GM19351 (cell line): ENCODE measurements at regions not wholly inside any gene's neighbourhood (a gene's known extent, or its start where the extent isn't known, plus 50 kb on each side); places are given as distances from the start of the nearest gene placed in this dataset.

Experiments
- ATAC-seq: cut with Tn5 transposase; IDR thresholded peaks from one replicate; pipeline ENCODE4 v1.9.1; 2021; ENCODE audit warnings: mild to moderate bottlenecking, moderate library complexity; ENCODE audit not compliant: unreplicated experiment

- no peak for ATAC-seq
These were observed 51.7 kb upstream of the NFKBIA start for GRCh38 chr14:35456261-35456660.

- no peak for ATAC-seq
These were observed 53.9 kb upstream of the NFKBIA start for GRCh38 chr14:35458442-35458841.

GRCh38 chr14:35459776-35460175 lies 55.2 kb upstream of the NFKBIA start:
- ATAC-seq: no peak

- ATAC-seq: no peak
These were observed 63.2 kb upstream of the INSM2 start for GRCh38 chr14:35470755-35471154.

GRCh38 chr14:35471803-35472202 lies 62.2 kb upstream of the INSM2 start:
- no peak for ATAC-seq

GRCh38 chr14:35474323-35474722 lies 59.6 kb upstream of the INSM2 start:
- no peak for ATAC-seq

GRCh38 chr14:35480119-35480769 lies 53.7 kb upstream of the INSM2 start:
- ATAC-seq: peak; percentile 99

- ATAC-seq: no peak
These were observed 50.9 kb upstream of the INSM2 start for GRCh38 chr14:35482994-35483515.
